ENCODE measurements at regions not wholly inside any gene's neighbourhood (a gene's known extent, or its start where the extent isn't known, plus 50 kb on each side); places are given as distances from the start of the nearest gene placed in this dataset.

DNA sequence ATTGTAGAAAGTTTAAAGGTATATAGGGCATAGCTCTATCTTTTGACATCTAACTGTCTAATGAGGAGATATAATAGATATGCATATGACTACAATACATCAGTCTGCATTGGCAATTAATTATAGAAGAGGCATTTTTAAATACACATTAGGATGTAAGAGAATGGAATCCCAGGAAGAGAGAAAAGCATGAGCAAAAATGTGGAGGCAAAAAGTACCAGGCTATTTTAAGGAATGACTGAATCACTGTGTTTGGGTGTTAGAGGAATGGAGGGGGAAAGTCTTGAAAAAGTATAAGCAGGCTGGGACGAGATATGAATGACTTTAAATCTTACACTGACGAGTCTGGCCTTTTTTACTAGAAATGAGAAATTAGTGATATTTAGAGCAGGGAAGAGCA is 138.4 kb upstream of the ZNF462 start:
- WGBS (ENCODE audit: low lambda C conversion rate, missing lambda C conversion rate): 95% methylated on average over 2 of the region's 2 CpGs
- DNase-seq (ENCODE audit: low spot score): no peak
- H3K9me2 ChIP-seq (replicated peaks; ENCODE audit: insufficient read depth): no peaks in the 10 kb centered on the region
- no peaks in the 10 kb centered on the region for H3K36me3 ChIP-seq (replicated peaks; ENCODE audit: insufficient read depth, low read depth)
- H2AFZ ChIP-seq: no peak overlapping the region
- H3K4me1 ChIP-seq (ENCODE audit: insufficient read depth): peaks cover 2% of the 10 kb centered on the region
- no peak overlapping the region for H3K27ac ChIP-seq
- TF ChIP-seq EZH2phosphoT487 (IDR thresholded peaks at IDR 0.05; ENCODE audit: low read depth, severe bottlenecking, unreplicated experiment): no peak
- TF ChIP-seq EZH2 (IDR thresholded peaks at IDR 0.05; ENCODE audit: borderline replicate concordance): no peak
- TF ChIP-seq, protein P1, sequence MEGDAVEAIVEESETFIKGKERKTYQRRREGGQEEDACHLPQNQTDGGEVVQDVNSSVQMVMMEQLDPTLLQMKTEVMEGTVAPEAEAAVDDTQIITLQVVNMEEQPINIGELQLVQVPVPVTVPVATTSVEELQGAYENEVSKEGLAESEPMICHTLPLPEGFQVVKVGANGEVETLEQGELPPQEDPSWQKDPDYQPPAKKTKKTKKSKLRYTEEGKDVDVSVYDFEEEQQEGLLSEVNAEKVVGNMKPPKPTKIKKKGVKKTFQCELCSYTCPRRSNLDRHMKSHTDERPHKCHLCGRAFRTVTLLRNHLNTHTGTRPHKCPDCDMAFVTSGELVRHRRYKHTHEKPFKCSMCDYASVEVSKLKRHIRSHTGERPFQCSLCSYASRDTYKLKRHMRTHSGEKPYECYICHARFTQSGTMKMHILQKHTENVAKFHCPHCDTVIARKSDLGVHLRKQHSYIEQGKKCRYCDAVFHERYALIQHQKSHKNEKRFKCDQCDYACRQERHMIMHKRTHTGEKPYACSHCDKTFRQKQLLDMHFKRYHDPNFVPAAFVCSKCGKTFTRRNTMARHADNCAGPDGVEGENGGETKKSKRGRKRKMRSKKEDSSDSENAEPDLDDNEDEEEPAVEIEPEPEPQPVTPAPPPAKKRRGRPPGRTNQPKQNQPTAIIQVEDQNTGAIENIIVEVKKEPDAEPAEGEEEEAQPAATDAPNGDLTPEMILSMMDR (IDR thresholded peaks at IDR 0.05; ENCODE audit: poor library complexity): no peak
- H3K27me3 ChIP-seq: no peaks in the 10 kb centered on the region
- H3K4me3 ChIP-seq: no peak overlapping the region
- no peaks in the 10 kb centered on the region for H4K20me1 ChIP-seq (ENCODE audit: insufficient read depth, poor library complexity, severe bottlenecking)
- H3K9me3 ChIP-seq (ENCODE audit: low read depth): no peaks in the 10 kb centered on the region
- no peak overlapping the region for H3K4me2 ChIP-seq
- H3K79me2 ChIP-seq: no peaks in the 10 kb centered on the region

DNA sequence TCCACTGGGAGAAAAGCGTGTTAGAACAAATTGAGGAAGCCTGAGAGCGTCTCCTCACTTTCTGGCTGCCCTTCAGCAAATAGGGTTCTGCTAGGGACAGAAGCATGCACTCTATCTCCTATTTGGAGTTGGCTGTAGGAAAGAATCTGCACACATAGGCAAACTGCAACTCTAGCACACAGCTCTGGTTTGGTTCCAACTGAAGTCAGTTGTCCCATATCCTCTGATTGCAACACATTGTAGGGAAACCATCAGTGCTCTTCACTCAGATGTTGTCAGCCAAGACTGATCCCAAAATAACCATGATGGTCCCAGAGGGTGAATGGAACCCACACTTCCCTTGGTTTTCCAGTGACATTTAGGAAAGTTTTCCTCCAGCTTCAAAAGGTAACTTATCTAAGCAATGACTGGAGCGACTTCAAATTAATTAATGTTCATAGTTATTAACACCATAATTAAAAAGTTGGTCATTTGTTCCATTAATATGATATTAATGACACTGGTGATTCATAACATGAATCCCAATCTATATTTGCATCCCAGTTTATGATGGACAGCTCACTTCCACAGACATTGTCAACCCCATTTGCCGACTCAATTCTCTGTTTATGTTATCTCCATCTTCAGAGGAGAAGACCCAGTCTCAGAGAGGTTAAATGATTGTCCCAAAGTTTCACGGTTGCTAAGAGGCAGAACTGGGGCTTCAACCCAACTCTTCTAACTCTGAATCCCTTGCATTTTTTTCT is 136.7 kb upstream of the ZNF462 start:
- Histone ChIP-seq H3K4me3 (no peak overlapping the region), H3K9me2 (replicated peaks; ENCODE audit: insufficient read depth) (no peaks in the 10 kb centered on the region), H3K4me1 (ENCODE audit: insufficient read depth) (peaks cover 4% of the 10 kb centered on the region), H3K4me2 (no peak overlapping the region), H3K9me3 (ENCODE audit: low read depth) (no peaks in the 10 kb centered on the region), H3K27ac (no peak overlapping the region), H3K27me3 (no peaks in the 10 kb centered on the region), H2AFZ (no peak overlapping the region), H3K36me3 (replicated peaks; ENCODE audit: insufficient read depth, low read depth) (no peaks in the 10 kb centered on the region), H3K79me2 (no peaks in the 10 kb centered on the region), H4K20me1 (ENCODE audit: insufficient read depth, poor library complexity, severe bottlenecking) (no peaks in the 10 kb centered on the region)
- no peak for DNase-seq (ENCODE audit: low spot score)
- no peak for TF ChIP-seq EZH2phosphoT487 (IDR thresholded peaks at IDR 0.05; ENCODE audit: low read depth, severe bottlenecking, unreplicated experiment)
- no peak for TF ChIP-seq EZH2 (IDR thresholded peaks at IDR 0.05; ENCODE audit: borderline replicate concordance)
- TF ChIP-seq, protein P1 (IDR thresholded peaks at IDR 0.05; ENCODE audit: poor library complexity): no peak
- WGBS (ENCODE audit: low lambda C conversion rate, missing lambda C conversion rate): 89% methylated on average over 5 of the region's 5 CpGs

DNA sequence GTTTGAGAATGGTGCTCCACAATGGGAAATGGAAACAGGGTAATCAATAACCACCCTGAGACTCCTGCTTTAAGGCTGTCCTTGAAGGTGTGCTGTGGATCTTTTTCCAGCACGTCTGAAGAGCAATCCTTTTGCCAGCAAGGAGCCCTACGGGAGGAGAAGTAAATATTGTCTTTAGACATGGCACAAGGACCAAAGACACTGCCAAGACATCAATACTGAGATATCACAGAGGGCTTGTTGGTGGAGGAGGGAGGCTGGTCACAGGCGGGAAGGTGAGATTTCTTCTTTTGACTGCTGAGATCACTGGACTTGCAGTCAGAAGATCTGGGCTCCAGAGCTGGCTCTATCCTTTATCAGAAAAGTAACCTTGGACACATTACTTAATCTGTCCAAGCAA is 135.0 kb upstream of the ZNF462 start:
- Histone ChIP-seq H2AFZ (no peak overlapping the region), H3K27ac (no peak overlapping the region), H3K36me3 (replicated peaks; ENCODE audit: insufficient read depth, low read depth) (no peaks in the 10 kb centered on the region), H3K9me3 (ENCODE audit: low read depth) (no peaks in the 10 kb centered on the region), H4K20me1 (ENCODE audit: insufficient read depth, poor library complexity, severe bottlenecking) (no peaks in the 10 kb centered on the region), H3K79me2 (no peaks in the 10 kb centered on the region), H3K4me2 (no peak overlapping the region), H3K9me2 (replicated peaks; ENCODE audit: insufficient read depth) (no peaks in the 10 kb centered on the region), H3K4me3 (no peak overlapping the region), H3K27me3 (no peaks in the 10 kb centered on the region), H3K4me1 (ENCODE audit: insufficient read depth) (peaks cover 4% of the 10 kb centered on the region)
- TF ChIP-seq, protein P1 (IDR thresholded peaks at IDR 0.05; ENCODE audit: poor library complexity): no peak
- TF ChIP-seq EZH2phosphoT487 (IDR thresholded peaks at IDR 0.05; ENCODE audit: low read depth, severe bottlenecking, unreplicated experiment): no peak
- no peak for TF ChIP-seq EZH2 (IDR thresholded peaks at IDR 0.05; ENCODE audit: borderline replicate concordance)
- 58% methylated on average over 3 of the region's 3 CpGs for WGBS (ENCODE audit: low lambda C conversion rate, missing lambda C conversion rate)
- DNase-seq (ENCODE audit: low spot score): no peak

Measured in hepatocyte (in vitro differentiated cells).